OCI-LY7 (cell line): ENCODE measurements at regions not wholly inside any gene's neighbourhood (a gene's known extent, or its start where the extent isn't known, plus 50 kb on each side); places are given as distances from the start of the nearest gene placed in this dataset.

Source experiments
- BruUV-seq: library from RNA; stranded (reverse); fragments of 400-500 nt; replicated peaks from 2 replicates; lab custom pipeline; 2021; lab: Mats Ljungman, UMichigan
- CTCF ChIA-PET: fragments of 300-600 bp; sonication (Branson Sonifier 250); formaldehyde crosslinking; loops from one replicate; lab custom pipeline; 2022; ENCODE audit warnings: antibody characterized with exemption; ENCODE audit not compliant: unreplicated experiment; lab: Charles Lee
- POLR2A ChIA-PET: fragments of 300-600 bp; sonication (Branson Sonifier 250); formaldehyde crosslinking; loops from one replicate; lab custom pipeline; 2022; ENCODE audit warnings: antibody characterized with exemption; lab: Charles Lee
- DNase-seq: peaks from one replicate; pipeline ENCODE4 v3.0.0-alpha.2; 2015; ENCODE audit warnings: low spot score
- H2AFZ ChIP-seq: fragments of 200-600 bp; sonication (generic), shearing (Covaris generic); 2 replicates; pipeline ENCODE4 v1.6.1; 2014; ENCODE audit warnings: mild to moderate bottlenecking, antibody characterized with exemption, low read length, moderate library complexity
- H3K27ac ChIP-seq: fragments of 200-600 bp; sonication (generic); 2 replicates; pipeline ENCODE4 v1.5.1; 2014; ENCODE audit warnings: mixed run types, low read depth, mild to moderate bottlenecking, moderate library complexity, low read length, inconsistent platforms; ENCODE audit not compliant: poor library complexity, severe bottlenecking
- H3K36me3 ChIP-seq: fragments of 200-600 bp; sonication (generic); 2 replicates; pipeline ENCODE4 v1.6.1; 2014; ENCODE audit warnings: mild to moderate bottlenecking, antibody characterized with exemption, low read length, moderate library complexity, mixed read lengths; ENCODE audit not compliant: insufficient read depth
- H3K4me1 ChIP-seq: fragments of 200-600 bp; sonication (generic); 2 replicates; pipeline ENCODE4 v1.5.1; 2014; ENCODE audit warnings: mild to moderate bottlenecking, low read length; ENCODE audit not compliant: insufficient read depth, poor library complexity, severe bottlenecking
- H3K4me2 ChIP-seq: fragments of 200-600 bp; sonication (generic); 2 replicates; pipeline ENCODE4 v1.6.1; 2014; ENCODE audit warnings: mild to moderate bottlenecking, low read length
- H3K4me3 ChIP-seq: fragments of 200-600 bp; sonication (generic); 2 replicates; pipeline ENCODE4 v1.5.1; 2014; ENCODE audit warnings: mild to moderate bottlenecking, low read depth, low read length; ENCODE audit not compliant: poor library complexity, severe bottlenecking
- H3K79me2 ChIP-seq: fragments of 200-600 bp; sonication (generic); 2 replicates; pipeline ENCODE4 v1.6.1; 2016; ENCODE audit warnings: low read depth, mild to moderate bottlenecking, low read length, moderate library complexity, mixed read lengths; ENCODE audit not compliant: insufficient read depth
- H3K9me2 ChIP-seq: fragments of 200-600 bp; sonication (generic); 2 replicates; pipeline ENCODE4 v1.6.1; 2016; ENCODE audit warnings: mild to moderate bottlenecking, low read length, mixed read lengths; ENCODE audit not compliant: insufficient read depth
- H3K9me3 ChIP-seq: fragments of 200-600 bp; sonication (generic); 2 replicates; pipeline ENCODE4 v1.6.1; 2014; ENCODE audit warnings: mild to moderate bottlenecking, mixed run types, low read length, mixed read lengths
- H4K20me1 ChIP-seq: fragments of 200-600 bp; sonication (generic); 2 replicates; pipeline ENCODE4 v1.6.1; 2014; ENCODE audit warnings: mild to moderate bottlenecking, antibody characterized with exemption, low read length, moderate library complexity, mixed read lengths; ENCODE audit not compliant: insufficient read depth
- CTCF ChIP-seq: fragments of 200-600 bp; sonication (generic); conservative IDR thresholded peaks from 2 replicates; pipeline ENCODE4 v1.5.1; 2014; ENCODE audit warnings: mild to moderate bottlenecking, antibody characterized with exemption, low read length, moderate library complexity, mixed read lengths
- EZH2phosphoT487 ChIP-seq: fragments of 200-600 bp; sonication (generic); IDR thresholded peaks from 2 replicates; pipeline ENCODE4 v1.6.1; 2018; ENCODE audit warnings: low read depth, borderline replicate concordance, mild to moderate bottlenecking, mixed run types, antibody characterized with exemption, low read length, moderate library complexity, mixed read lengths
- intact Hi-C: fragments of 100-400 bp; cut with micrococcal nuclease; formaldehyde crosslinking; loops from one replicate; pipeline ENCODE4 v1.10.0; 2022; ENCODE audit not compliant: unreplicated experiment

- H3K4me2 ChIP-seq, result no peak overlapping the region
- H2AFZ ChIP-seq, result no peak overlapping the region
- no peaks in the 10 kb centered on the region for H3K9me2 ChIP-seq
- no peak for DNase-seq
- BruUV-seq, result no TSS peak
- TF ChIP-seq CTCF (no peak), EZH2phosphoT487 (no peak)
- H3K4me3 ChIP-seq, result no peak overlapping the region
- H3K4me1 ChIP-seq, result no peaks in the 10 kb centered on the region
- no peaks in the 10 kb centered on the region for H3K79me2 ChIP-seq
- H4K20me1 ChIP-seq, result no peaks in the 10 kb centered on the region
- intact Hi-C loops, result no loop called here
- CTCF ChIA-PET, result no interaction called here
- no peak overlapping the region for H3K27ac ChIP-seq
- POLR2A ChIA-PET, result no interaction called here
- no peaks in the 10 kb centered on the region for H3K9me3 ChIP-seq
- H3K36me3 ChIP-seq, result no peaks in the 10 kb centered on the region
These were observed 51.1 kb downstream of the PROKR2 start for GRCh38 chr20:5265662-5265985.

GRCh38 chr20:5264807-5265661 is 51.7 kb downstream of the PROKR2 start:
- ChIA-PET CTCF (no interaction called here), POLR2A (no interaction called here)
- no TSS peak for BruUV-seq

More at GRCh38 chr20:5264807-5265661, 51.7 kb downstream of the PROKR2 start:
- no peak overlapping the region for H3K27ac ChIP-seq
- no peak overlapping the region for H2AFZ ChIP-seq
- H3K4me3 ChIP-seq, result no peak overlapping the region
- H3K9me2 ChIP-seq, result no peaks in the 10 kb centered on the region
- TF ChIP-seq CTCF, result no peak
- no peak for TF ChIP-seq EZH2phosphoT487
- no peak overlapping the region for H3K4me2 ChIP-seq
- H3K4me1 ChIP-seq, result no peaks in the 10 kb centered on the region
- intact Hi-C loops, result no loop called here
- no peaks in the 10 kb centered on the region for H3K36me3 ChIP-seq
- no peaks in the 10 kb centered on the region for H4K20me1 ChIP-seq
- DNase-seq, result no peak
- H3K79me2 ChIP-seq, result no peaks in the 10 kb centered on the region
- no peaks in the 10 kb centered on the region for H3K9me3 ChIP-seq
